OCI-LY1 (cell line): ENCODE measurements at regions not wholly inside any gene's neighbourhood (a gene's known extent, or its start where the extent isn't known, plus 50 kb on each side); places are given as distances from the start of the nearest gene placed in this dataset.

ENCODE experiments used
- H2AFZ ChIP-seq: fragments of 200-600 bp; sonication (generic), shearing (Covaris generic); 2 replicates; pipeline ENCODE4 v1.6.0; 2014; ENCODE audit warnings: antibody characterized with exemption, mild to moderate bottlenecking, low read length
- H3F3A ChIP-seq: fragments of 200-600 bp; sonication (generic), shearing (Covaris generic); 2 replicates; pipeline ENCODE4 v1.6.0; 2014; ENCODE audit warnings: mild to moderate bottlenecking, antibody characterized with exemption, low read length, moderate library complexity; ENCODE audit not compliant: insufficient read depth
- H3K27ac ChIP-seq: fragments of 200-600 bp; sonication (generic); 2 replicates; pipeline ENCODE4 v1.5.1; 2014; ENCODE audit warnings: low read length, mixed run types, mild to moderate bottlenecking, low read depth; ENCODE audit not compliant: poor library complexity, severe bottlenecking
- H3K27me3 ChIP-seq: fragments of 200-600 bp; sonication (generic); 2 replicates; pipeline ENCODE4 v1.6.0; 2014; ENCODE audit warnings: antibody characterized with exemption, mild to moderate bottlenecking, low read length, moderate library complexity; ENCODE audit not compliant: insufficient read depth
- H3K36me3 ChIP-seq: fragments of 200-600 bp; sonication (generic); 2 replicates; pipeline ENCODE4 v1.6.1; 2014; ENCODE audit warnings: mild to moderate bottlenecking, antibody characterized with exemption, low read length, moderate library complexity, mixed read lengths; ENCODE audit not compliant: insufficient read depth
- H3K4me1 ChIP-seq: fragments of 200-600 bp; sonication (generic); 2 replicates; pipeline ENCODE4 v1.5.1; 2014; ENCODE audit warnings: mild to moderate bottlenecking, low read length, moderate library complexity; ENCODE audit not compliant: insufficient read depth, severe bottlenecking
- H3K4me2 ChIP-seq: fragments of 200-600 bp; sonication (generic), shearing (Covaris generic); 2 replicates; pipeline ENCODE4 v1.6.1; 2014; ENCODE audit warnings: low read length
- H3K4me3 ChIP-seq: fragments of 200-600 bp; sonication (generic); 2 replicates; pipeline ENCODE4 v1.5.1; 2014; ENCODE audit warnings: low read length, low read depth, mild to moderate bottlenecking, mixed read lengths; ENCODE audit not compliant: poor library complexity, severe bottlenecking
- H3K79me2 ChIP-seq: fragments of 200-600 bp; shearing (Covaris generic); 2 replicates; pipeline ENCODE4 v1.6.1; 2016; ENCODE audit warnings: mixed run types, low read length, mixed read lengths; ENCODE audit not compliant: insufficient read depth
- H3K9ac ChIP-seq: fragments of 200-600 bp; sonication (generic), shearing (Covaris generic); 2 replicates; pipeline ENCODE4 v1.6.1; 2014; ENCODE audit warnings: mild to moderate bottlenecking, low read length, mixed read lengths
- H3K9me2 ChIP-seq: fragments of 200-600 bp; sonication (generic), shearing (Covaris generic); 2 replicates; pipeline ENCODE4 v1.6.1; 2014; ENCODE audit warnings: low read depth, mild to moderate bottlenecking, low read length, mixed read lengths
- H3K9me3 ChIP-seq: fragments of 200-600 bp; shearing (Covaris generic); 2 replicates; pipeline ENCODE4 v1.6.1; 2014; ENCODE audit warnings: low read length, mixed read lengths
- H4K20me1 ChIP-seq: fragments of 200-600 bp; sonication (generic), shearing (Covaris generic); 2 replicates; pipeline ENCODE4 v1.6.0; 2016; ENCODE audit warnings: mild to moderate bottlenecking, low read length; ENCODE audit not compliant: insufficient read depth
- CTCF ChIP-seq: fragments of 200-600 bp; sonication (generic), shearing (Covaris generic); IDR thresholded peaks from 2 replicates; pipeline ENCODE4 v1.5.1; 2017; ENCODE audit warnings: mild to moderate bottlenecking, antibody characterized with exemption, low read length, moderate library complexity, mixed read lengths
- EZH2 ChIP-seq: fragments of 200-600 bp; sonication (generic), shearing (Covaris generic); IDR thresholded peaks from 2 replicates; pipeline ENCODE4 v1.8.0; 2017; ENCODE audit warnings: borderline replicate concordance, mixed run types, mild to moderate bottlenecking, antibody characterized with exemption, low read length, moderate library complexity, mixed read lengths

DNA sequence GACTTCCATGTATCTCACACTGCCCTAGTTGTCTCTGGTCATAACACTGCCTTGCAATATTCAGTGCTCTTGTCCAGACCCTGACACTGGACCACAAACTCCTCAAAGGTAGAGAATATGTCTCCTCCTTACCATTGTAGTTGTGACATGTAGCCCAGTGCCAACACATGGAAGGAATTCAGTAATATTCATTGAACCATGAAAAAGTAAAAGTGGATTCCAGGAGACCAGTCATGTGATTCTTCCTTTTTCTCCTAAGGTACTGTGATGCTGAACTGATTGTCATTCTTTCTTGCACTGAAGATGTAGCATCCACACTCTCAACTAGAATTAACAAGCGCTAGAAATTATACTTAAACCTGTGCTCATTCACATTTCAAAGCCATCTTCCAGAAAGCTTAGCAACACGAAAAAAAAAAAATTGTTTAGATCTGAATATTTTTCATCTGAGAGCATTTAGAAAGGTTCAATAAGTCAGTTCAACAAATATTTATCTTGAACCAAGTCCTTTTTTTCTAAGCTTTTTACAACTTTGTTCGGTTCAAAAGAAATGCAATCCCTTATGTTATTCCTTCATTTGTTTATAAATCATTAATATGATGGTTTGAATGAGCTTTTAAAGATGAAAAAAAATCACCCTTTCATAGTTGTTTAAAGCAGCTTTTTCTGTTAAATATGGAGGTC is 224.7 kb upstream of the BLID start:
- no peak overlapping the region for H3K4me2 ChIP-seq
- H2AFZ ChIP-seq, result no peak overlapping the region
- no peak for TF ChIP-seq CTCF

GRCh38 chr11:122339436-122340060 is 223.5 kb upstream of the BLID start:
- no peaks in the 10 kb centered on the region for H3K4me1 ChIP-seq
- no peaks in the 10 kb centered on the region for H3K9me3 ChIP-seq
- H4K20me1 ChIP-seq, result no peaks in the 10 kb centered on the region
- no peak overlapping the region for H3K9ac ChIP-seq
- no peaks in the 10 kb centered on the region for H3K27me3 ChIP-seq
- H3F3A ChIP-seq, result no peaks in the 10 kb centered on the region
- H3K4me2 ChIP-seq, result no peak overlapping the region
- H2AFZ ChIP-seq, result no peak overlapping the region
- no peaks in the 10 kb centered on the region for H3K36me3 ChIP-seq
- no peak for TF ChIP-seq CTCF
- TF ChIP-seq EZH2, result no peak
- no peaks in the 10 kb centered on the region for H3K79me2 ChIP-seq
- H3K9me2 ChIP-seq, result no peaks in the 10 kb centered on the region
- H3K27ac ChIP-seq, result no peak overlapping the region
- H3K4me3 ChIP-seq, result no peak overlapping the region

More for the DNA sequence above, 224.7 kb upstream of the BLID start:
- Histone ChIP-seq H3K4me3 (no peak overlapping the region), H3K27ac (no peak overlapping the region), H3K27me3 (no peaks in the 10 kb centered on the region), H3K9me2 (no peaks in the 10 kb centered on the region), H3K79me2 (no peaks in the 10 kb centered on the region), H3K9ac (no peak overlapping the region), H3K9me3 (no peaks in the 10 kb centered on the region), H4K20me1 (no peaks in the 10 kb centered on the region), H3F3A (no peaks in the 10 kb centered on the region), H3K4me1 (no peaks in the 10 kb centered on the region), H3K36me3 (no peaks in the 10 kb centered on the region)

- H3K4me2 ChIP-seq, result no peak overlapping the region
- no peak overlapping the region for H2AFZ ChIP-seq
- H3K9me2 ChIP-seq, result no peaks in the 10 kb centered on the region
- TF ChIP-seq EZH2, result no peak
- no peaks in the 10 kb centered on the region for H3K27me3 ChIP-seq
- no peak overlapping the region for H3K9ac ChIP-seq
- H3K36me3 ChIP-seq, result no peaks in the 10 kb centered on the region
- no peaks in the 10 kb centered on the region for H3F3A ChIP-seq
- no peak overlapping the region for H3K27ac ChIP-seq
- no peaks in the 10 kb centered on the region for H3K4me1 ChIP-seq
- H4K20me1 ChIP-seq, result no peaks in the 10 kb centered on the region
- H3K4me3 ChIP-seq, result no peak overlapping the region
- no peaks in the 10 kb centered on the region for H3K9me3 ChIP-seq
- no peaks in the 10 kb centered on the region for H3K79me2 ChIP-seq
Observed at GRCh38 chr11:122337704-122338103, 221.7 kb upstream of the BLID start.

DNA sequence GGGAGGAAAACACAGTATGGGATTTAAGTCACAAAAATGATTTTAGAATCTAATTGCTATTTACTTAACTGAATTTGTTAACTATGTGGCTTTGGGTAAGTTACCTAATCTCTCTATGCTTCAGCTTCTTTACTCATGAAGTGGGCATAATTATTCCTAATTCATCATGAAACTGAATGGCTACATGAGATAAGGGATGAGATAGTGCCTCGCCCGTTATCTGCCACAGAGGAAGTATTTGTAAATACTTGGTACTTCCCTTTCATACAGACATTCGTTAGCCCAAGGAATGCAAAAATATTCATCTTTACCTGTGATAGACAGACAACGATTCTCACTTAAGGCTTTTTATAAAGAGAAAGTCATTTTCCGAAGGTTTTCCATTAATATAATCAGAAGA is 221.2 kb upstream of the BLID start:
- Histone ChIP-seq H2AFZ (no peak overlapping the region), H3K4me3 (no peak overlapping the region), H3K27me3 (no peaks in the 10 kb centered on the region), H4K20me1 (no peaks in the 10 kb centered on the region), H3K27ac (no peak overlapping the region), H3K4me1 (no peaks in the 10 kb centered on the region), H3K9ac (no peak overlapping the region), H3K9me2 (no peaks in the 10 kb centered on the region), H3F3A (no peaks in the 10 kb centered on the region), H3K79me2 (no peaks in the 10 kb centered on the region), H3K36me3 (no peaks in the 10 kb centered on the region), H3K4me2 (no peak overlapping the region), H3K9me3 (no peaks in the 10 kb centered on the region)
- TF ChIP-seq CTCF, result no peak
- TF ChIP-seq EZH2, result no peak
